HG03432 (cell line): ENCODE measurements at regions not wholly inside any gene's neighbourhood (a gene's known extent, or its start where the extent isn't known, plus 50 kb on each side); places are given as distances from the start of the nearest gene placed in this dataset.

Source experiments
- ATAC-seq: cut with Tn5 transposase; IDR thresholded peaks from one replicate; pipeline ENCODE4 v1.9.1; 2021; ENCODE audit warnings: mild to moderate bottlenecking, moderate library complexity; ENCODE audit not compliant: unreplicated experiment

- ATAC-seq: no peak
These were observed 209.2 kb upstream of the ZC3H15 start for GRCh38 chr2:186276909-186277308.

- no peak for ATAC-seq
These were observed 204.3 kb upstream of the ZC3H15 start for GRCh38 chr2:186281726-186282125.

GRCh38 chr2:186294248-186294888, 191.7 kb upstream of the ZC3H15 start:
- ATAC-seq: no peak

GRCh38 chr2:186299610-186300009, 186.4 kb upstream of the ZC3H15 start:
- no peak for ATAC-seq

GRCh38 chr2:186302263-186302662, 183.8 kb upstream of the ZC3H15 start:
- ATAC-seq: no peak

GRCh38 chr2:186303091-186303490, 183.0 kb upstream of the ZC3H15 start:
- no peak for ATAC-seq

- ATAC-seq: no peak
These were observed 182.0 kb upstream of the ZC3H15 start for GRCh38 chr2:186304064-186304463.

- ATAC-seq: no peak
These were observed 179.3 kb upstream of the ZC3H15 start for GRCh38 chr2:186306754-186307153.

- peak; percentile 57 for ATAC-seq
These were observed 178.2 kb upstream of the ZC3H15 start for GRCh38 chr2:186307871-186308270.

- peak; percentile 8 for ATAC-seq
These were observed 177.7 kb upstream of the ZC3H15 start for GRCh38 chr2:186308347-186308746.

- no peak for ATAC-seq
These were observed 176.2 kb upstream of the ZC3H15 start for GRCh38 chr2:186309901-186310300.

GRCh38 chr2:186319105-186319504, 167.0 kb upstream of the ZC3H15 start:
- no peak for ATAC-seq

GRCh38 chr2:186325827-186326535, 160.1 kb upstream of the ZC3H15 start:
- ATAC-seq: no peak

GRCh38 chr2:186327251-186327868, 158.7 kb upstream of the ZC3H15 start:
- peak; percentile 85 for ATAC-seq

- ATAC-seq: no peak
These were observed 157.2 kb upstream of the ZC3H15 start for GRCh38 chr2:186328838-186329237.

- ATAC-seq: no peak
These were observed 156.0 kb upstream of the ZC3H15 start for GRCh38 chr2:186330050-186330449.

GRCh38 chr2:186339716-186340115, 146.3 kb upstream of the ZC3H15 start:
- ATAC-seq: no peak

- no peak for ATAC-seq
These were observed 144.0 kb upstream of the ZC3H15 start for GRCh38 chr2:186342029-186342428.

- ATAC-seq: peak; percentile 33
These were observed 140.3 kb upstream of the ZC3H15 start for GRCh38 chr2:186345745-186346144.

- ATAC-seq: no peak
These were observed 139.8 kb upstream of the ZC3H15 start for GRCh38 chr2:186346216-186346615.

GRCh38 chr2:186347472-186347871, 138.6 kb upstream of the ZC3H15 start:
- peak; percentile 56 for ATAC-seq

GRCh38 chr2:186348200-186348599, 137.9 kb upstream of the ZC3H15 start:
- no peak for ATAC-seq
